ENCODE measurements at regions not wholly inside any gene's neighbourhood (a gene's known extent, or its start where the extent isn't known, plus 50 kb on each side); places are given as distances from the start of the nearest gene placed in this dataset.

DNA sequence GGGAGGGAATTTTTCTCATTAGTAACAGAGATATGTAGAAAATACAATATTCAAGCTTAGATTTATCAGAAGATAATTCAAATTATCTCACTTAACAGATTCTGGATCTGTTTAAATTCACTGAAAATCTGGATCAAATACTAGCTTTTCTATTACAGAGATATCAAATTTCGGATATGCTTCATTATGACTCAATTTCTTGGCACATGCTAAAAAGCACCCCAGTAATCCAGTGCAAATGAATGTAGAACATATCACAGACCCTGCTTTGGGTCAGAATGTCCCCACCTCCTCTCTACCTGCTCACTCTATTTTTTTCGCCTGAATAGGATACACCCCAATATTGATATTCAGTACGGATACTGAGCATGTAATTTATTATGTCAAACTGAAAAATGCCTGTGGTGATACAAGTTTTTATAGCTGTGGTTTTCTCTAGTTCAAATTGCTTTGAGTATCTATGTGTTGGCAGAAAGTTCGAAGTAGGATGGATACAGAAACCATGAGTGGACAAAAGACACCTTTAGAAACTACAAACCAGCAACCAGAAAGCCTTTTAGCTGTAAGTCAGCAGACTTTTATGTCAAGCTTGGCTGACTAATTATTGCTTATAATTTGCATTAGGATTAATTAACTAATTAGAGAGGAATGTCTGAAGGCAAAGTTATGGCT lies 290.0 kb downstream of the TFAP2B start:
- TF ChIP-seq, protein P1, sequence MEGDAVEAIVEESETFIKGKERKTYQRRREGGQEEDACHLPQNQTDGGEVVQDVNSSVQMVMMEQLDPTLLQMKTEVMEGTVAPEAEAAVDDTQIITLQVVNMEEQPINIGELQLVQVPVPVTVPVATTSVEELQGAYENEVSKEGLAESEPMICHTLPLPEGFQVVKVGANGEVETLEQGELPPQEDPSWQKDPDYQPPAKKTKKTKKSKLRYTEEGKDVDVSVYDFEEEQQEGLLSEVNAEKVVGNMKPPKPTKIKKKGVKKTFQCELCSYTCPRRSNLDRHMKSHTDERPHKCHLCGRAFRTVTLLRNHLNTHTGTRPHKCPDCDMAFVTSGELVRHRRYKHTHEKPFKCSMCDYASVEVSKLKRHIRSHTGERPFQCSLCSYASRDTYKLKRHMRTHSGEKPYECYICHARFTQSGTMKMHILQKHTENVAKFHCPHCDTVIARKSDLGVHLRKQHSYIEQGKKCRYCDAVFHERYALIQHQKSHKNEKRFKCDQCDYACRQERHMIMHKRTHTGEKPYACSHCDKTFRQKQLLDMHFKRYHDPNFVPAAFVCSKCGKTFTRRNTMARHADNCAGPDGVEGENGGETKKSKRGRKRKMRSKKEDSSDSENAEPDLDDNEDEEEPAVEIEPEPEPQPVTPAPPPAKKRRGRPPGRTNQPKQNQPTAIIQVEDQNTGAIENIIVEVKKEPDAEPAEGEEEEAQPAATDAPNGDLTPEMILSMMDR (IDR thresholded peaks at IDR 0.05; ENCODE audit: low read depth, low read length) = no peak
- TF ChIP-seq POLR2A (IDR thresholded peaks at IDR 0.05; ENCODE audit: extremely low read depth, insufficient read length) (no peak), MAX (IDR thresholded peaks at IDR 0.05; ENCODE audit: low read depth, low read length) (no peak), MYC (IDR thresholded peaks at IDR 0.05; ENCODE audit: low read depth, low read length) (no peak)
